SK-N-SH treated with all-trans-retinoic acid at 6 μM for 48 hours (cell line): ENCODE measurements at regions not wholly inside any gene's neighbourhood (a gene's known extent, or its start where the extent isn't known, plus 50 kb on each side); places are given as distances from the start of the nearest gene placed in this dataset.

ENCODE experiments used
- ATAC-seq: fragments of 200-7000 bp; cut with Tn5 transposase; 3 replicates; pipeline ENCODE4 v1.9.1; 2020; ENCODE audit warnings: mild to moderate bottlenecking, moderate library complexity
- ARNTL ChIP-seq: fragments of 450-650 bp; formaldehyde crosslinking; IDR thresholded peaks from 2 replicates; pipeline ENCODE4 v1.5.0; 2020; ENCODE audit warnings: low read depth, mild to moderate bottlenecking, moderate library complexity, borderline replicate concordance
- BACH2 ChIP-seq: fragments of 250-450 bp; sonication (Bioruptor Pico); IDR thresholded peaks from 2 replicates; pipeline ENCODE4 v1.9.0; 2021; ENCODE audit warnings: mild to moderate bottlenecking, borderline replicate concordance
- CSDC2 ChIP-seq: fragments of 250-450 bp; sonication (Bioruptor Pico); IDR thresholded peaks from 2 replicates; pipeline ENCODE4 v1.5.0; 2020; ENCODE audit warnings: mild to moderate bottlenecking, moderate library complexity
- ESRRG ChIP-seq: fragments of 250-450 bp; sonication (Bioruptor Pico); IDR thresholded peaks from 2 replicates; pipeline ENCODE4 v1.6.1; 2021; ENCODE audit warnings: mild to moderate bottlenecking
- GLIS3 ChIP-seq: fragments of 250-450 bp; sonication (Bioruptor Pico); IDR thresholded peaks from 2 replicates; pipeline ENCODE4 v1.5.0; 2020; ENCODE audit warnings: mild to moderate bottlenecking, moderate library complexity
- ISL1 ChIP-seq: fragments of 250-450 bp; sonication (Bioruptor Pico); IDR thresholded peaks from 2 replicates; pipeline ENCODE4 v2.1.2; 2022; ENCODE audit warnings: mild to moderate bottlenecking, moderate library complexity
- OSR1 ChIP-seq: fragments of 250-450 bp; sonication (Bioruptor Pico); IDR thresholded peaks from 2 replicates; pipeline ENCODE4 v1.8.0; 2022; ENCODE audit warnings: moderate library complexity, mild to moderate bottlenecking, inconsistent platforms
- POU6F1 ChIP-seq: fragments of 250-450 bp; sonication (Bioruptor Pico); IDR thresholded peaks from 2 replicates; pipeline ENCODE4 v1.8.0; 2021; ENCODE audit warnings: low read depth, mild to moderate bottlenecking, moderate library complexity, borderline replicate concordance
- PPARA ChIP-seq: fragments of 250-450 bp; sonication (Bioruptor Pico); IDR thresholded peaks from 2 replicates; pipeline ENCODE4 v1.5.0; 2020; ENCODE audit warnings: mild to moderate bottlenecking, borderline replicate concordance
- RARB ChIP-seq: fragments of 250-450 bp; sonication (Bioruptor Pico); IDR thresholded peaks from 2 replicates; pipeline ENCODE4 v1.8.0; 2021; ENCODE audit warnings: mild to moderate bottlenecking, moderate library complexity
- SNAI2 ChIP-seq: fragments of 250-450 bp; sonication (Bioruptor Pico); IDR thresholded peaks from 2 replicates; pipeline ENCODE4 v1.5.0; 2020; ENCODE audit warnings: mild to moderate bottlenecking, moderate library complexity
- TCF4 ChIP-seq: fragments of 250-450 bp; sonication (Bioruptor Pico); IDR thresholded peaks from 2 replicates; pipeline ENCODE4 v1.8.0; 2021; ENCODE audit warnings: mild to moderate bottlenecking, moderate library complexity, borderline replicate concordance
- TOX ChIP-seq: fragments of 250-450 bp; sonication (Bioruptor Pico); IDR thresholded peaks from 2 replicates; pipeline ENCODE4 v1.8.0; 2021; ENCODE audit warnings: mild to moderate bottlenecking, moderate library complexity, borderline replicate concordance
- TSHZ2 ChIP-seq: fragments of 250-450 bp; sonication (Bioruptor Pico); IDR thresholded peaks from 2 replicates; pipeline ENCODE4 v1.5.0; 2020; ENCODE audit warnings: mild to moderate bottlenecking, moderate library complexity
- ZC3H10 ChIP-seq: fragments of 250-450 bp; sonication (Bioruptor Pico); IDR thresholded peaks from 2 replicates; pipeline ENCODE4 v1.5.1; 2021; ENCODE audit warnings: mild to moderate bottlenecking, moderate library complexity
- ZFP3 ChIP-seq: fragments of 250-450 bp; sonication (Bioruptor Pico); IDR thresholded peaks from 2 replicates; pipeline ENCODE4 v1.5.0; 2020; ENCODE audit warnings: mild to moderate bottlenecking, moderate library complexity
- ZFP30 ChIP-seq: fragments of 450-650 bp; formaldehyde crosslinking; IDR thresholded peaks from 2 replicates; pipeline ENCODE4 v1.5.0; 2022; ENCODE audit warnings: mild to moderate bottlenecking, moderate library complexity
- ZNF70 ChIP-seq: fragments of 450-650 bp; formaldehyde crosslinking; IDR thresholded peaks from 2 replicates; pipeline ENCODE4 v1.5.0; 2020; ENCODE audit warnings: mild to moderate bottlenecking, moderate library complexity
- ZNF8 ChIP-seq: fragments of 450-650 bp; formaldehyde crosslinking; IDR thresholded peaks from 2 replicates; pipeline ENCODE4 v1.5.0; 2020; ENCODE audit warnings: mild to moderate bottlenecking, moderate library complexity
- TF ChIP-seq, protein P1 (sequence below): fragments of 250-450 bp; sonication (Bioruptor Pico); IDR thresholded peaks from 2 replicates; pipeline ENCODE4 v1.8.0; 2020; ENCODE audit warnings: mild to moderate bottlenecking, moderate library complexity, borderline replicate concordance
- TF ChIP-seq, protein P2 (sequence below): fragments of 250-450 bp; sonication (Bioruptor Pico); IDR thresholded peaks from 2 replicates; pipeline ENCODE4 v1.5.1; 2021; ENCODE audit warnings: mild to moderate bottlenecking, moderate library complexity
- TF ChIP-seq, protein P3 (sequence below): fragments of 250-450 bp; sonication (Bioruptor Pico); IDR thresholded peaks from 2 replicates; pipeline ENCODE4 v1.5.1; 2020; ENCODE audit warnings: low read depth, mild to moderate bottlenecking, moderate library complexity

GRCh38 chr13:111575276-111575675 is 254.8 kb downstream of the TEX29 start (continued):
- TF ChIP-seq POU6F1 (CRISPR knock-in tag): no peak
- no peak for TF ChIP-seq ARNTL (CRISPR knock-in tag)
- no peak for TF ChIP-seq ISL1 (CRISPR knock-in tag)
- no peak for TF ChIP-seq ESRRG (CRISPR knock-in tag)
- TF ChIP-seq ZNF8: no peak
- no peak for TF ChIP-seq ZC3H10 (CRISPR knock-in tag)

- no peak for TF ChIP-seq RARB
- TF ChIP-seq, protein P1, sequence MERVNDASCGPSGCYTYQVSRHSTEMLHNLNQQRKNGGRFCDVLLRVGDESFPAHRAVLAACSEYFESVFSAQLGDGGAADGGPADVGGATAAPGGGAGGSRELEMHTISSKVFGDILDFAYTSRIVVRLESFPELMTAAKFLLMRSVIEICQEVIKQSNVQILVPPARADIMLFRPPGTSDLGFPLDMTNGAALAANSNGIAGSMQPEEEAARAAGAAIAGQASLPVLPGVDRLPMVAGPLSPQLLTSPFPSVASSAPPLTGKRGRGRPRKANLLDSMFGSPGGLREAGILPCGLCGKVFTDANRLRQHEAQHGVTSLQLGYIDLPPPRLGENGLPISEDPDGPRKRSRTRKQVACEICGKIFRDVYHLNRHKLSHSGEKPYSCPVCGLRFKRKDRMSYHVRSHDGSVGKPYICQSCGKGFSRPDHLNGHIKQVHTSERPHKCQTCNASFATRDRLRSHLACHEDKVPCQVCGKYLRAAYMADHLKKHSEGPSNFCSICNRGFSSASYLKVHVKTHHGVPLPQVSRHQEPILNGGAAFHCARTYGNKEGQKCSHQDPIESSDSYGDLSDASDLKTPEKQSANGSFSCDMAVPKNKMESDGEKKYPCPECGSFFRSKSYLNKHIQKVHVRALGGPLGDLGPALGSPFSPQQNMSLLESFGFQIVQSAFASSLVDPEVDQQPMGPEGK (CRISPR knock-in tag): no peak
- TF ChIP-seq TOX (CRISPR knock-in tag): no peak
- no peak for TF ChIP-seq OSR1 (CRISPR knock-in tag)
- TF ChIP-seq ESRRG (CRISPR knock-in tag): no peak
- no peak for TF ChIP-seq TSHZ2 (CRISPR knock-in tag)
- no peak for TF ChIP-seq ZFP30 (CRISPR knock-in tag)
- TF ChIP-seq ZNF8: no peak
- TF ChIP-seq, protein P2, sequence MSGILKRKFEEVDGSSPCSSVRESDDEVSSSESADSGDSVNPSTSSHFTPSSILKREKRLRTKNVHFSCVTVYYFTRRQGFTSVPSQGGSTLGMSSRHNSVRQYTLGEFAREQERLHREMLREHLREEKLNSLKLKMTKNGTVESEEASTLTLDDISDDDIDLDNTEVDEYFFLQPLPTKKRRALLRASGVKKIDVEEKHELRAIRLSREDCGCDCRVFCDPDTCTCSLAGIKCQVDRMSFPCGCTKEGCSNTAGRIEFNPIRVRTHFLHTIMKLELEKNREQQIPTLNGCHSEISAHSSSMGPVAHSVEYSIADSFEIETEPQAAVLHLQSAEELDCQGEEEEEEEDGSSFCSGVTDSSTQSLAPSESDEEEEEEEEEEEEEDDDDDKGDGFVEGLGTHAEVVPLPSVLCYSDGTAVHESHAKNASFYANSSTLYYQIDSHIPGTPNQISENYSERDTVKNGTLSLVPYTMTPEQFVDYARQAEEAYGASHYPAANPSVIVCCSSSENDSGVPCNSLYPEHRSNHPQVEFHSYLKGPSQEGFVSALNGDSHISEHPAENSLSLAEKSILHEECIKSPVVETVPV (CRISPR knock-in tag): no peak
- no peak for TF ChIP-seq GLIS3 (CRISPR knock-in tag)
- no peak for TF ChIP-seq ISL1 (CRISPR knock-in tag)
- TF ChIP-seq ZC3H10 (CRISPR knock-in tag): no peak
- no peak for TF ChIP-seq CSDC2
- TF ChIP-seq BACH2: no peak
- no peak for TF ChIP-seq SNAI2 (CRISPR knock-in tag)
- TF ChIP-seq ARNTL (CRISPR knock-in tag): no peak
- no peak for TF ChIP-seq PPARA
- TF ChIP-seq POU6F1 (CRISPR knock-in tag): no peak
- TF ChIP-seq, protein P3, sequence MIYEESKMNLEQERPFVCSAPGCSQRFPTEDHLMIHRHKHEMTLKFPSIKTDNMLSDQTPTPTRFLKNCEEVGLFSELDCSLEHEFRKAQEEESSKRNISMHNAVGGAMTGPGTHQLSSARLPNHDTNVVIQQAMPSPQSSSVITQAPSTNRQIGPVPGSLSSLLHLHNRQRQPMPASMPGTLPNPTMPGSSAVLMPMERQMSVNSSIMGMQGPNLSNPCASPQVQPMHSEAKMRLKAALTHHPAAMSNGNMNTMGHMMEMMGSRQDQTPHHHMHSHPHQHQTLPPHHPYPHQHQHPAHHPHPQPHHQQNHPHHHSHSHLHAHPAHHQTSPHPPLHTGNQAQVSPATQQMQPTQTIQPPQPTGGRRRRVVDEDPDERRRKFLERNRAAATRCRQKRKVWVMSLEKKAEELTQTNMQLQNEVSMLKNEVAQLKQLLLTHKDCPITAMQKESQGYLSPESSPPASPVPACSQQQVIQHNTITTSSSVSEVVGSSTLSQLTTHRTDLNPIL: no peak
- TF ChIP-seq, all 23 proteins: peak for 0
- no peak for ATAC-seq
Observed at GRCh38 chr13:111575719-111576118, 255.3 kb downstream of the TEX29 start.

DNA sequence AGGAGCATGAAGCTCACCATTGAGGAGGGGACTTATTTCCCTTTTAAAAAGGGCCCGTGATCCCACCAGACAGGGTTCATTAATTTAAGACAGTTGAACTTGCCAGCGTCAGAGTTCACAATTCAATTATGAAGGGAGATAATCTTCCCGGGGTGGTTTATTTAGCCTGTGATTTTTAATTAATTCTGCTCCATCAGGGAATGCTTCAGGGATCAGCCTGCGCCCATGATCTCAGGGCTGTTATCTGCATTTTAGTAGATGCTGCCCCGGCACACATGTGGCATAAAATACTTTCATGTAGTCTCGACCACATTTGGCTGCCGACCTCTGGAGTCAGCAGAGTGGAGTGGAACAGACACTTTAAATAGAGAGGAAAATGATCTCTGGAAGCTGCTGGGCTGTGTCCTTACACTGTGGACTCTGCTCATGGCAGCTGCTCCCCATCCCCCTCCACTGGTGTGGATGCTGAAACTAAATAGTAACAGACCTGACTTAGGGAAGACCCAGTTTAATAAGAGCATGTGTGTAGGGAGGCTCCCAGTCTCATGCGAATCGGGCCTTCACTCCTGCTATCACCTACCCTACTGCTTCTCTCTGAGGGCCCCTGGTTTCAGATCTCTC is 256.9 kb downstream of the TEX29 start:
- TF ChIP-seq SNAI2 (CRISPR knock-in tag): no peak
- TF ChIP-seq, protein P3: no peak
- no peak for TF ChIP-seq ZNF70
- TF ChIP-seq TCF4: no peak
- no peak for TF ChIP-seq ZC3H10 (CRISPR knock-in tag)
- no peak for TF ChIP-seq BACH2
- TF ChIP-seq RARB: no peak
- TF ChIP-seq ZFP3: no peak
- no peak for TF ChIP-seq PPARA
- ATAC-seq: no peak
